Astrocyte of the hippocampus (primary cell): ENCODE measurements at regions not wholly inside any gene's neighbourhood (a gene's known extent, or its start where the extent isn't known, plus 50 kb on each side); places are given as distances from the start of the nearest gene placed in this dataset.
A peak's percentile ranks its signal among the peaks of the same experiment; 100 is the strongest.
"Not testable (repeated sequence)": the region's sequence is repeated elsewhere in the genome, so short reads cannot be mapped to it uniquely, and the experiment has no call there.

Experiments used
- DNase-seq: peaks from one replicate; pipeline ENCODE4 v3.0.0; 2011; ENCODE audit warnings: low read depth, low spot score

GRCh38 chr4:91838181-91838861 lies 465.4 kb upstream of the GRID2 start:
- no peak for DNase-seq

- DNase-seq: no peak
Observed at GRCh38 chr4:91840359-91840758, 463.4 kb upstream of the GRID2 start.

DNA sequence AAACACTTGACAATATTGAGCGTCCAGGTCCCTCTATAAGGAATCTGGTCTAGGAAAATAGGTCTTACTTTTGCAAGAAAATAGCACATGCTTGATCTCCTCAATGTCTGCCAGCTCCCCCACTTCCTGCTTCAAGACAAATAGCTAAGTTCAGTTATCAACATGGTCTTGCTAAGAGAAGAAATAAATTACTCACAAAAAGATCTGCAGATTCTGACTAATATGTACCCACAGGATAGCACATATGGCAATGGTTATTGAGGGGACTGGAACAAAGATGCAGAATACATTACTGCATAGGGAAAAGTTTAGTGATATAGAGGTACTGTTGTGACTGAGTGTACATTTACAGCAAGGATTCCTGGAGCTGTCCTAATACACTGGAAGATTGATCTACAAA lies 457.5 kb upstream of the GRID2 start:
- no peak for DNase-seq

DNA sequence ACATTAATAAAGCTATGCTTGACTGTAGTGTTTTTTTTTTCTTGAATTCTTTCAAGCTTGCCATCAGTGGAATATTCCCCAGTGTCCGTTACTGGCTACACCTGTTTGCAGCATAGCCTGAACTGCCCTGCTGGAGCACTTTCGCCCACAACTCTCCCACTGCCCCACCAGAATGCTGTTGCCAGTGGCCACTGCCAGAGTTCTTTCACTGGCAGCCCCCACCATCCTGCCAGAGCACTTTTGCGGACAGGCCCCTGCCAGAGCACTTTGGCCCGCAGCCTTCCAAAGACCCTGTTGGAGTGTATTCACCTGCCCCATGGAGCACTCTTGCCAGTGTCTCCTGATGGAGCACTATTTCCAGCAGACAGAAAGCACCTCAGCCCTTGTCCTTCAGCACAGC lies 452.3 kb upstream of the GRID2 start:
- no peak for DNase-seq

DNA sequence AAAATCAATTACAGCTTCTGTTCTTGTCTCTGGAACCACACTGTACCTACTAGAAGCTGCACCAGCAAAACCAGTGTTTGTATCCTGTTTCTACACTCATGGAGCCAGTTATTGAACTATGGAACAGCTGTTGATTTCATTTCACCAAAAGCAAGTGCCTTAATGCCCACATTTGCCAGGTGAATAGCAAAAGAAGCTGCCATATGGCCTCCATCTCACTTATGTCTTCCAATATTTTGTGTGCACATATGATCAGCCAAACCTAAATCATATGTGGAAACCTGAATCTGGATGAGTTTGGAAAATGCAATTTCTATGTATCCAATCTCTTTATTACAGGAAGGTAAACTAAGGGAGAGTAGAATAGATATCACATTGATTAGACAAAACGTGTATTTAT lies 415.8 kb upstream of the GRID2 start:
- no peak for DNase-seq

- DNase-seq: not testable (repeated sequence)
Observed at GRCh38 chr4:91891217-91891616, 412.5 kb upstream of the GRID2 start.

DNA sequence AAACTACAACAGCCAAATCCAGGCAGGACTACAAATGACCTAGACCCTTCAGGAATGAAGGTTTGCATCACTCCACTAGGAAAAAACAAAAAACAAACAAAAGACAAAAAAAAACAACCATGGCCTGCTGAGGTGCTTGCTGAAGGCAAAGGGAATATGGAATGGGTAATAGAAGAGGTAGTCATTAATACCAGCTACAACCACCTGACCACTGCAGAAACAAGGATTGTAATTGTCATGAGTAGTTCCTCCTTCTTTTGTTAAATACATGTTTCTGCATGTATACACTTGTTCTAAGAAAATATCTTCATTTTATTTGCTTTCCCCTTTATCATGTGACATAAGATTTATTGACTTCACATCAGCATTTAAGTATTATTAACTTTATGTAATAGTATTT lies 409.8 kb upstream of the GRID2 start:
- no peak for DNase-seq

GRCh38 chr4:91904556-91904955 lies 399.2 kb upstream of the GRID2 start:
- DNase-seq: no peak

DNA sequence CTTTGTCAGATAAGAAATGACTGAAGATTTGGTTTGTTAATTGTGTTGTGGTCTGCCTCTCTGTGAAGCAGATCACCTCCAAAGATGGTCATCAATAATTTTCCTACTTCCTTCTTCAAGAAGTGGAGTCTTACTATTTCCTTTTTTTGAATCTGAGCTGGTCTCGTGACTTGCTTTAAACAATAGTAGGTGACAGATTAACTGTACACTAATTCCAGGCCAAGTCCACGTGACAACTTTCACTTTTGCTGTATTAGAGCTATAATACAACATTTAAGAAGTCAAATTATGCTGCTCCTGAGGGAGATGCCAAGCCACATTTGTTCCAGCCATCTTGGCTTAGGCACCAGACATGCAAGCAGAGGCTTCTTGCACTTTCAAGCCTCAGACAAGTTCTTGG lies 393.8 kb upstream of the GRID2 start:
- peak; percentile 1 for DNase-seq

- no peak for DNase-seq
Observed at GRCh38 chr4:91914176-91914804, 389.5 kb upstream of the GRID2 start.

GRCh38 chr4:91916219-91916618 lies 387.5 kb upstream of the GRID2 start:
- DNase-seq: no peak

DNA sequence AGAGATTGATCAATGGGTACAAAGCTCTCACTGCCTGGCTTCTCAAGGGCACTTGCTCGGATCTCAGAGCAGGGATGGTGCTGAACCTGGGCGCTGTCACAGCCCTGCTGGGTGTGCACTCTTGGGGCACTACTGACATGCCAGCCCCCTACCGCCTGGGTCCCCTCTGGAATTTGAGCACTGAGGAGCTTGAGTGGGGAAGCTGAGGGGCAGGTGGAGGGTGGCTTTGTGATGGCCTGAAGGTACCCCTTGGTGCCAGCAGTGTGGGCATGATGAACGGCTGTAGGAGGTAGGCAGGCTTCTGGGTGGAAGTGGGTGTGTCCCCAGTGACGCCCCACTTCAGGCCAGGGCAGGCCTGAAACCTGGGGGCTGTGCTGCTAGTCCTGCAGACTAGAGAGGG lies 379.1 kb upstream of the GRID2 start:
- no peak for DNase-seq

DNA sequence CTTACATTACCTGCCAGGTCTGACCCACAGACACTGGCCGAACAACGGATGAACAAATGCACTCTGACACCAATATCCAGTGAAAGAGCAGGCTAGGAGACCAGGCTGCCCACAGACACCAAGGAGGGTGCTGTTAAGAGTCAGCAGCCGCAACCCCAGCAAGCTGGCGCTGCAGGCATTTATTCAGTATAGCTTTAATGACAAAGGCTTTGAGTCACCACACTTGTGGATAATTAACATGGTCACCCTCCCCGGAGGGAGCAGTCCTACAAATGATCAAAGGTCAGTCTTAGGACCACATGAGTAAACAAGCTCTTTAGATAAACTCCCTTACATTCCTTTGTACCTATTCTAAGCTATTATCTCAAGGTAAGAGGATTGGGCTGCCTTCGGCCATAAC lies 368.5 kb upstream of the GRID2 start:
- DNase-seq: no peak

GRCh38 chr4:91936311-91936710 lies 367.5 kb upstream of the GRID2 start:
- peak; percentile 70 for DNase-seq

DNA sequence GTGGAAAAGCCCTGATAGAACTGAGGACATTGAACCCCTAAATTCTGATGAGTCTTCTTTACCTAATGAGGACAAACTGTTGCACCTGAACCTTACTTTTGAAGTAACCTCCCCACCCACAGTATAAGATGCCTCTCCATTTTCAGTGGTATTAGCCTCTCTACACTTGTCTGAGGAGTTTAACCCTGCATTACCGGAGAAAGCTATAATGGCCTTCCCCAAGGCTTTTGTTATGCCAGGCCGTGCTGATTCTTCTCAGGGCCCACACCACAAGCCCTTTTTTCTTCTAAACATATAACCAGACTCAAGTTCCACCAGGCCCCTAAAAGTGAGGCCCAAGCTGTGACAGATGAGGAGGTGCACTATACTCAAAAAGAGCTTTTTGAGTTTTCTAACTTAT lies 345.8 kb upstream of the GRID2 start:
- DNase-seq: no peak

- peak; percentile 66 for DNase-seq
Observed at GRCh38 chr4:91958596-91958995, 345.2 kb upstream of the GRID2 start.

DNA sequence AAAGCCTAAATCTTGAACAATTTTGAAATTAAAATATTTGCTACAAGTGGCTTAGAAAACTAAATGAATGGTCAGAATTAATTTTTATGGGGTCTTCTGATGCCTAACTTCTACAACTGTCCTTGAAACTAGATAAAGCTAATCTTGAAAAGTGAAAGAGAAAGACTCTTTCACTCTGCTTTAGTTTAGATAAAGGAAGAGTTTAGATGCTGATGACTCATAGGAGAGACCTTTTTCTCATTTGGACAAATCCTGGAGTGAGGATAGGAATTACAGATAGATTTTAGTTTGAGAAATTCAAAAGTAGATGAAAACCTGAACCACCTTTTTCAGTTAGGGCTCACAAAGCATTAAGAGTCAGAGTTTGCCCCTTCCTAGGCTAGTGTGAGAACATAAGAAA lies 342.3 kb upstream of the GRID2 start:
- peak; percentile 2 for DNase-seq

DNA sequence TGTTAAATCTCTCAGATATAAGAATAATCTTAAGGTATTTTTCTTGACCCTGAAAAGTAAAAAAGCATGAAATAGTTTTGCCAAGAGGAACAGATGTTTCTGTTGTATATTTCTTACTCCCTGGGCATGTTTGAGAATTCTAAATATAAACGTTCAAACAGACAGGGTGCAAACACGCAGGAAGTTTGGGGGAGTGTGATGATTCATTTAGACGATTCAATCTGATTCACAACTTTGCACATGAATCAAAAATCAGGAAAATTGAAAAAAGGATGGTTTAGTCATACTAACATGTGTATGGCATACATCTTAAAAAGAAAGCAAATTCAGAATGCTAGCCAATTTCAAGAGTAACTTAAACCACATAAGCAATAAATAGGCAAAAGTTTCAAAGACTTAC lies 340.3 kb upstream of the GRID2 start:
- peak; percentile 4 for DNase-seq

DNA sequence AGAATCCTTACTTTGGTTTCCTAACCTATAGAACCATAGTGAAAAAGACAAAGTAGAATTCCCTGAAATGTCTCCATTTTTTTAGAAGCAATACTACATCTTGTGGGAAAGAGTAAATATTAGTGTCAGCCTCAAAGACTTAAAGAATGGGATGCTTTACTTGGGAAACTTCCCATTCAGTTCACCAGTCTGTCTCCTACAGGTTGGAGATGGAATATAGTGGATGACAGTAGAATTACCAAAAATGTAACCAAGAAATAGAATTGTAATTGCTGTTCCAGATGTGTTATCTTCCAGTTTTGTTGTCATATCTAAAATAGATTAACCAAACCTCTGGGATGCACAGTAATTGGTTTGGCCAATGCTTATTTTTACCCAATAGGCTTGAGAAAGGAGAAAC lies 338.6 kb upstream of the GRID2 start:
- no peak for DNase-seq

- DNase-seq: no peak
Observed at GRCh38 chr4:91973479-91974153, 330.1 kb upstream of the GRID2 start.

GRCh38 chr4:91984466-91984865 lies 319.3 kb upstream of the GRID2 start:
- DNase-seq: peak; percentile 7

DNA sequence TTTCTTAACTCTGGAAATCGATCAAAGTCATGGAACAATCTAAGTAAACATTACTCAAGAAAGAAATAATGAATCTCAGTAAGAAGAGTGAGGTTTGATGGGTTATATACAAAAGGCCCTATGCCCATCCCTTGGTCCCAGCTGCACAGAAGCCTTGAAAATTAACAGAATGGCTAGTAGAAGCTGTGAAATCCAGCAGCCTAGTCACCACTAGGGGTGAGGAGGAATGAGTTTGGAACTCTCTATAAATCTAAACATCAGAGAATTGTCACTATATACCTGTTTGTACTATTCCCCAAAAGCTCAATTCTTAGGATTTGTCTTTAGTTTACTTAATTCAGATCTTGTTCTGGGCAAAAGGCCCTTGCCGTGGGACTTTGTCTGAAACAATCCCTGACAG lies 313.9 kb upstream of the GRID2 start:
- no peak for DNase-seq

DNA sequence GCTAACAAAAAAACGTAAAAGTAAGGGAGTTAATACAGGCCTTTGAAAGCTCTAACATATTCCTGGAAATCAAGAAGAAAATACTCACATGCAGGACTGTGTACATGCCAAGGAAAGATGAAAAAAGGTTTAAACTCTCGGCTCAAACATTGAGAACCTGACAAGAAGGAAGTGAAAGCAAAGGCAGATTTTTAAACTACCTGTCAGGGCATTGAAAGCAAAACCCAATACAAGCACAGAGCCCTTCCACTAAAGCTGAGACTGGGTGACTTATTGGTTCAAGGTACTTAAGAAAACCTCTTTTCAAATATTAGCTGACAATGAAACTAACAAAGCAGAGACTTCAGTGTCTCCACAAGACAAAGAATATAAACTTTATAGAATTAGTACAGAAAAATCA lies 313.0 kb upstream of the GRID2 start:
- no peak for DNase-seq
